OCI-LY3 (cell line): ENCODE measurements at regions not wholly inside any gene's neighbourhood (a gene's known extent, or its start where the extent isn't known, plus 50 kb on each side); places are given as distances from the start of the nearest gene placed in this dataset.
"Not testable (repeated sequence)": the region's sequence is repeated elsewhere in the genome, so short reads cannot be mapped to it uniquely, and the experiment has no call there.

Experiments
- H2AFZ ChIP-seq: fragments of 200-600, 300-600 bp; shearing (Covaris generic); 2 replicates; pipeline ENCODE4 v1.6.0; 2014; ENCODE audit warnings: antibody characterized with exemption, low read depth, low read length
- H3K27ac ChIP-seq: fragments of 200-600, 300-600 bp; sonication (generic); 2 replicates; pipeline ENCODE4 v1.5.1; 2014; ENCODE audit warnings: mild to moderate bottlenecking, low read length, moderate library complexity, mixed read lengths
- H3K27me3 ChIP-seq: fragments of 200-600, 300-600 bp; sonication (generic); 2 replicates; pipeline ENCODE4 v1.6.1; 2014; ENCODE audit warnings: low read depth, low read length, mixed read lengths
- H3K36me3 ChIP-seq: fragments of 200-600, 300-600 bp; sonication (generic); replicated peaks from 2 replicates; pipeline ENCODE3; 2014; ENCODE audit warnings: low read depth, low read length, mixed read lengths
- H3K4me1 ChIP-seq: fragments of 300-600, 200-600 bp; sonication (generic); 2 replicates; pipeline ENCODE4 v1.6.1; 2014; ENCODE audit warnings: low read length, mixed read lengths
- H3K4me2 ChIP-seq: fragments of 200-600, 300-600 bp; sonication (generic); 2 replicates; pipeline ENCODE4 v1.6.1; 2014; ENCODE audit warnings: low read length, mixed read lengths
- H3K4me3 ChIP-seq: fragments of 300-600, 200-600 bp; sonication (generic); 2 replicates; pipeline ENCODE4 v1.5.1; 2014; ENCODE audit warnings: antibody characterized with exemption, mild to moderate bottlenecking, low read length, moderate library complexity
- H3K79me2 ChIP-seq: fragments of 300-600, 200-600 bp; shearing (Covaris generic); 2 replicates; pipeline ENCODE4 v1.6.1; 2014; ENCODE audit warnings: mild to moderate bottlenecking, low read length, mixed read lengths
- H3K9ac ChIP-seq: fragments of 300-600, 200-600 bp; shearing (Covaris generic); 2 replicates; pipeline ENCODE4 v1.6.0; 2014; ENCODE audit warnings: mild to moderate bottlenecking, low read length, moderate library complexity
- H3K9me3 ChIP-seq: fragments of 200-600, 300-600 bp; shearing (Covaris generic); 2 replicates; pipeline ENCODE4 v1.6.1; 2014; ENCODE audit warnings: low read length, mixed read lengths; ENCODE audit not compliant: insufficient read depth
- H4K20me1 ChIP-seq: fragments of 200-600, 300-600 bp; sonication (generic); 2 replicates; pipeline ENCODE4 v1.6.1; 2016; ENCODE audit warnings: low read length, mixed read lengths; ENCODE audit not compliant: insufficient read depth

GRCh38 chr21:6500681-6501080 lies 4020.7 kb upstream of the TPTE start:
- H3K9ac ChIP-seq, H3K27me3 ChIP-seq, H4K20me1 ChIP-seq, H3K79me2 ChIP-seq, H3K9me3 ChIP-seq, H3K4me2 ChIP-seq, H3K36me3 ChIP-seq, H2AFZ ChIP-seq, H3K4me3 ChIP-seq, H3K27ac ChIP-seq, H3K4me1 ChIP-seq: not testable (repeated sequence)

DNA sequence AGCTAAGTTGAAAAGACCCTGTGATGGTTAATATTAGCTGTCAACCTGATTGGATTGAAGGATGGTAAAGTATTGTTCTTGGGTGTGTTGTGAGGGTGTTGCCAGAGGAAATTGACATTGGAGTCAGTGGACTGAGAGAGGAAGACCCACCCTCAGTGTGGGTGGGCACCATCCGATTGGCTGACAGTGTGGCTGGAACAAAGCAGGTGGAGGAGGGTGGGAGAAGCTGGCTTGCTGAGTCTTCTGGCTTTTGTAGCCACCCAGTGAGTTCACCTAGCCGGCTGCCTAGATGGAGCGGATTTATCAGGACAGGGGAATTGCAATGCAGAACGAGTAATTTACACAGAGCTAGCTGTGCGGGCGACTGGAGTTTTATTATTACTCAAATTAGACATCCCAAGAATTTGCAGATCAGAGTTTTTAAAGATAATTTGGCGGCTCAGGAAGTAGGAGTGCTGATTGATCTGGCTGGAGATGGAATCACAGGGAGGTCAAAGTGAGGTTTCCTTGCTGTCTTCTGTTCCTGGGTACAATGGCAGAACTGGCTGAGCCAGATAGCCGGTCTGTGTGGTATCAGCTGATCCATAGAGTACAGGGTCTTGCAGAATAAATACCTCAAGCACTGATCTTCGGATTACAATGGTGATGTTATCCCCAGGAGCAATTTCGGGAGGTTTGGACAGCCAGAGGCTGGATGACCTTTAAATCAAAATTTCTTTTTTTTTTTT lies 4015.1 kb upstream of the TPTE start:
- not testable (repeated sequence) for H3K4me3 ChIP-seq, H2AFZ ChIP-seq, H3K27me3 ChIP-seq

GRCh38 chr21:6507632-6508031 lies 4013.8 kb upstream of the TPTE start:
- not testable (repeated sequence) for H3K4me3 ChIP-seq, H3K27me3 ChIP-seq, H3K36me3 ChIP-seq, H2AFZ ChIP-seq, H3K9me3 ChIP-seq, H3K27ac ChIP-seq, H4K20me1 ChIP-seq, H3K4me1 ChIP-seq, H3K9ac ChIP-seq, H3K79me2 ChIP-seq, H3K4me2 ChIP-seq

More for the DNA sequence above, 4015.1 kb upstream of the TPTE start:
- H4K20me1 ChIP-seq, H3K36me3 ChIP-seq, H3K27ac ChIP-seq, H3K79me2 ChIP-seq, H3K4me2 ChIP-seq, H3K9ac ChIP-seq, H3K4me1 ChIP-seq, H3K9me3 ChIP-seq: not testable (repeated sequence)

DNA sequence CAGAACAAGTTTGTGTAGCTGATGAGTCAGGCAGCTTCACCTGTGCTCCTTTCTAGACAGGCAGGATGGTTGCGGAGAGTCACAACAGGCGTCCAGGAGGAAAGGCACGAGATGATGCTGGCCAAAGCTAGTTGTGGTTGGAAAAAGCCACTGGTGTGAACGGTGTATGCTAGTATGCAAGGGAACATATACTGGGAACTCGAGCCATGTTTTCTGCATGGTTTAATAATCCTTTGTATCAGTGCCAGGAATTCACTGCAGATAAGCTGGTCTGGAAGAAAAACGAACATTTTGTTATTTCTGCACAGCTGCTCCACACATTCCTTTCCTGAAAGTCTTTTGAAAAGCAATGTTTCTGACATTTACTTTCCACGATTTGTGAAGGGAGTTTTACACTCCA lies 3999.6 kb upstream of the TPTE start:
- not testable (repeated sequence) for H3K27ac ChIP-seq, H3K36me3 ChIP-seq, H3K9ac ChIP-seq, H4K20me1 ChIP-seq, H2AFZ ChIP-seq, H3K4me2 ChIP-seq, H3K79me2 ChIP-seq, H3K4me1 ChIP-seq, H3K27me3 ChIP-seq, H3K4me3 ChIP-seq, H3K9me3 ChIP-seq

DNA sequence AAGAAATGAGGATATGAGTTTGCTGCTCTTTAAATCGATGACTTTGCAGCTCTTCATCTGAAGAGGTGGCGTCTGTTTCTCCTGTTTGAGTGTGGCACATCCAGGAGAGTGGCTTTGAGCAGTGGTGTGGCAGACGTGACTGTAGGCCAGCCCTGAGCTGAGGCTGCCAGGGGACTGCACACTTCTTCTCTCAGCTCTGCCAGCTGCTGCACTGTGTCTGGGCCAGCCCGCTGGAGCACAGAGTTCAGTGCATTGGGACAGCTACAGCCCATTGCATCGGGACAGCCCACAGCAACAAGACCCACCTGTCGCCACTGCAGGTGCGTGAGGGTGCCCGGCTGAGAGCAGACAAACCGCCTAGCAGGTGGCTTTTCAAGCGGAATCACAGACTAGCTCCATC lies 3995.2 kb upstream of the TPTE start:
- not testable (repeated sequence) for H3K4me3 ChIP-seq, H4K20me1 ChIP-seq, H3K4me2 ChIP-seq, H3K27ac ChIP-seq, H3K9me3 ChIP-seq, H3K9ac ChIP-seq, H3K4me1 ChIP-seq, H2AFZ ChIP-seq, H3K79me2 ChIP-seq, H3K27me3 ChIP-seq, H3K36me3 ChIP-seq

DNA sequence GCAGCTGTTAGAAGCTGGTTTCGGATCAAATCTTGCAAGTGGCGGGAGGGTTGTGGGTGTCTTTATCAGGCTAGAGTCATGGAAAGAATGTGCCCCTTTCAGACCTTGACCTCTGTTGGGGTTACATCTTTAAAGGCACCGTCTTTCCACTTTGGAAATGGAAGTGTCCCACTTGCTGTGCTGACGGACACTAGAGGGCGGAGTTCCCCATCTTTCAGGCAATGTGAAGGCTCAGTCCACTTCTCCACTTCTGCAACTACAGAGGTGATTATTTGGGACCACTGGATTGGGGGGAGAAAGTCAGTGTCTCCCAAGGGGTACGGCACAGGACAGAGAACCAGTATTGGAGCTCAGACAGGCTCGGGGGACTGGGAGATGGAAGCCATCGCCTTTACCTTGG lies 3990.7 kb upstream of the TPTE start:
- H3K79me2 ChIP-seq, H3K9ac ChIP-seq, H3K4me3 ChIP-seq, H2AFZ ChIP-seq, H4K20me1 ChIP-seq, H3K36me3 ChIP-seq, H3K27ac ChIP-seq, H3K4me1 ChIP-seq, H3K9me3 ChIP-seq, H3K4me2 ChIP-seq, H3K27me3 ChIP-seq: not testable (repeated sequence)

DNA sequence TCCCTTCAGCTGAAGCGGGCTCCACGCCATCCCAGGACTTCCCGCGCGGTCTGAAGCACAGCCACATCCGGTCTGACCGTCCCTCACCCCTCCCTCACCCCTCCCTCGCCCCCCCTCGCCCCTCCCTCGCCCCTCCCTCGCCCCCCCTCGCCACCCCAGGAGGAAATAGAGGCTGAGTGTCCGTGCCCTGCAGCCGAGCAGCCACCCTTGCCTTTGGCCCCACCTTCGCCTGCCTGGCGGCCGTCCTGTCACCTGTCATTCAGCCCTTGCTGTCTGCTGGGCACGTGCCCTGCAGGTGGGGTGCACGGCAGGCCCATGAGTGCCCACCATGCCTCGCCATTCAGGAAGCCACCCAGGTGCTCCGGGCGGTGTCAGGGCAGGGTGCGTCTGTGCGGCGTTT lies 3988.1 kb upstream of the TPTE start:
- H3K36me3 ChIP-seq, H3K9ac ChIP-seq, H3K9me3 ChIP-seq, H3K4me1 ChIP-seq, H3K79me2 ChIP-seq, H3K27me3 ChIP-seq, H2AFZ ChIP-seq, H4K20me1 ChIP-seq, H3K27ac ChIP-seq, H3K4me3 ChIP-seq, H3K4me2 ChIP-seq: not testable (repeated sequence)

DNA sequence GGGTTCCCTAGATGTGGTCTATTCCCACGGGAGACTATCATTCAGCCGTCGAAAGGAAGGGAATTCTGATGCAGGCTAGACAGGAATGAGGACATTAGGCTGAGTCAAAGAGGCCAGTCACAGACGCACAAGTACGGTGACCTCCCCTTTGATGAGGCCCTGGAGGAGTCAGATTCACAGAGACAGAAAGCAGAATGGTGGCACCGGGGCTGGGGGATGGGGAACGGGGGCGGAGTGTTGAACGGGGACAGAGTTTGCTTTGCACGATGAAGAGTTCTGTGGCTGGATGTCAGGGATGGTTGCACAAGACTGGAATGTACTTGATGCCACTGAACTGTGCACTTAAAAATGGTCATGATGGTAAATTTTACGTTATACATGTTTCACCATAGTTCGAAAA lies 3983.1 kb upstream of the TPTE start:
- H3K4me3 ChIP-seq, H3K79me2 ChIP-seq: not testable (repeated sequence)

GRCh38 chr21:6539688-6540087 lies 3981.7 kb upstream of the TPTE start:
- H4K20me1 ChIP-seq, H3K4me3 ChIP-seq, H3K9me3 ChIP-seq, H3K79me2 ChIP-seq, H3K4me2 ChIP-seq, H3K4me1 ChIP-seq, H3K27ac ChIP-seq, H2AFZ ChIP-seq, H3K27me3 ChIP-seq, H3K9ac ChIP-seq, H3K36me3 ChIP-seq: not testable (repeated sequence)

More for the DNA sequence above, 3983.1 kb upstream of the TPTE start:
- H3K27ac ChIP-seq, H4K20me1 ChIP-seq, H3K4me1 ChIP-seq, H3K27me3 ChIP-seq, H2AFZ ChIP-seq, H3K4me2 ChIP-seq, H3K9ac ChIP-seq, H3K9me3 ChIP-seq, H3K36me3 ChIP-seq: not testable (repeated sequence)

GRCh38 chr21:6541036-6541435 lies 3980.3 kb upstream of the TPTE start:
- H3K4me3 ChIP-seq, H3K9ac ChIP-seq, H3K79me2 ChIP-seq, H3K4me2 ChIP-seq, H3K9me3 ChIP-seq, H3K36me3 ChIP-seq, H3K4me1 ChIP-seq, H3K27ac ChIP-seq, H4K20me1 ChIP-seq, H3K27me3 ChIP-seq, H2AFZ ChIP-seq: not testable (repeated sequence)
